ENCODE measurements at regions not wholly inside any gene's neighbourhood (a gene's known extent, or its start where the extent isn't known, plus 50 kb on each side); places are given as distances from the start of the nearest gene placed in this dataset.

- Histone ChIP-seq H3K9me3 (ENCODE audit: insufficient read depth, low read length) (no peaks in the 10 kb centered on the region), H3F3A (ENCODE audit: insufficient read depth) (no peaks in the 10 kb centered on the region), H3K27ac (ENCODE audit: low read depth, low read length) (no peak overlapping the region), H2AFZ (ENCODE audit: low read depth, low read length, severe bottlenecking) (no peak overlapping the region), H3K79me2 (ENCODE audit: insufficient read depth, low read length) (no peaks in the 10 kb centered on the region), H3K4me2 (ENCODE audit: low read depth, low read length, poor library complexity, severe bottlenecking) (no peak overlapping the region), H3K9me2 (replicated peaks; ENCODE audit: insufficient read depth, low read length) (no peaks in the 10 kb centered on the region), H4K20me1 (ENCODE audit: low read depth, low read length) (no peaks in the 10 kb centered on the region), H3K9ac (ENCODE audit: low read length) (no peak overlapping the region), H3K27me3 (ENCODE audit: low read length) (no peaks in the 10 kb centered on the region), H3K4me3 (ENCODE audit: insufficient read depth, low read length, poor library complexity, severe bottlenecking) (no peak overlapping the region), H3K36me3 (ENCODE audit: low read length) (no peaks in the 10 kb centered on the region)
- TF ChIP-seq, protein P1, sequence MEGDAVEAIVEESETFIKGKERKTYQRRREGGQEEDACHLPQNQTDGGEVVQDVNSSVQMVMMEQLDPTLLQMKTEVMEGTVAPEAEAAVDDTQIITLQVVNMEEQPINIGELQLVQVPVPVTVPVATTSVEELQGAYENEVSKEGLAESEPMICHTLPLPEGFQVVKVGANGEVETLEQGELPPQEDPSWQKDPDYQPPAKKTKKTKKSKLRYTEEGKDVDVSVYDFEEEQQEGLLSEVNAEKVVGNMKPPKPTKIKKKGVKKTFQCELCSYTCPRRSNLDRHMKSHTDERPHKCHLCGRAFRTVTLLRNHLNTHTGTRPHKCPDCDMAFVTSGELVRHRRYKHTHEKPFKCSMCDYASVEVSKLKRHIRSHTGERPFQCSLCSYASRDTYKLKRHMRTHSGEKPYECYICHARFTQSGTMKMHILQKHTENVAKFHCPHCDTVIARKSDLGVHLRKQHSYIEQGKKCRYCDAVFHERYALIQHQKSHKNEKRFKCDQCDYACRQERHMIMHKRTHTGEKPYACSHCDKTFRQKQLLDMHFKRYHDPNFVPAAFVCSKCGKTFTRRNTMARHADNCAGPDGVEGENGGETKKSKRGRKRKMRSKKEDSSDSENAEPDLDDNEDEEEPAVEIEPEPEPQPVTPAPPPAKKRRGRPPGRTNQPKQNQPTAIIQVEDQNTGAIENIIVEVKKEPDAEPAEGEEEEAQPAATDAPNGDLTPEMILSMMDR (IDR thresholded peaks at IDR 0.05; ENCODE audit: insufficient read depth, low read length, poor library complexity, severe bottlenecking), result peak; percentile 70
- TF ChIP-seq EZH2phosphoT487 (conservative IDR thresholded peaks at IDR 0.05; ENCODE audit: low read length), result no peak
These were observed 132.3 kb downstream of the SNAPC1 start for GRCh38 chr14:61894452-61895077.

GRCh38 chr14:61897300-61897699, 135.1 kb downstream of the SNAPC1 start:
- no peak overlapping the region for H2AFZ ChIP-seq (ENCODE audit: low read depth, low read length, severe bottlenecking)
- no peak overlapping the region for H3K4me3 ChIP-seq (ENCODE audit: insufficient read depth, low read length, poor library complexity, severe bottlenecking)
- H4K20me1 ChIP-seq (ENCODE audit: low read depth, low read length), result no peaks in the 10 kb centered on the region
- no peaks in the 10 kb centered on the region for H3K79me2 ChIP-seq (ENCODE audit: insufficient read depth, low read length)
- TF ChIP-seq, protein P1 (IDR thresholded peaks at IDR 0.05; ENCODE audit: insufficient read depth, low read length, poor library complexity, severe bottlenecking), result no peak
- no peak for TF ChIP-seq EZH2phosphoT487 (conservative IDR thresholded peaks at IDR 0.05; ENCODE audit: low read length)
- H3K27ac ChIP-seq (ENCODE audit: low read depth, low read length), result no peak overlapping the region
- H3K9me2 ChIP-seq (replicated peaks; ENCODE audit: insufficient read depth, low read length), result no peaks in the 10 kb centered on the region
- no peaks in the 10 kb centered on the region for H3K36me3 ChIP-seq (ENCODE audit: low read length)
- H3K9ac ChIP-seq (ENCODE audit: low read length), result no peak overlapping the region
- no peak overlapping the region for H3K4me2 ChIP-seq (ENCODE audit: low read depth, low read length, poor library complexity, severe bottlenecking)
- H3F3A ChIP-seq (ENCODE audit: insufficient read depth), result no peaks in the 10 kb centered on the region
- H3K9me3 ChIP-seq (ENCODE audit: insufficient read depth, low read length), result no peaks in the 10 kb centered on the region
- H3K27me3 ChIP-seq (ENCODE audit: low read length), result no peaks in the 10 kb centered on the region

DNA sequence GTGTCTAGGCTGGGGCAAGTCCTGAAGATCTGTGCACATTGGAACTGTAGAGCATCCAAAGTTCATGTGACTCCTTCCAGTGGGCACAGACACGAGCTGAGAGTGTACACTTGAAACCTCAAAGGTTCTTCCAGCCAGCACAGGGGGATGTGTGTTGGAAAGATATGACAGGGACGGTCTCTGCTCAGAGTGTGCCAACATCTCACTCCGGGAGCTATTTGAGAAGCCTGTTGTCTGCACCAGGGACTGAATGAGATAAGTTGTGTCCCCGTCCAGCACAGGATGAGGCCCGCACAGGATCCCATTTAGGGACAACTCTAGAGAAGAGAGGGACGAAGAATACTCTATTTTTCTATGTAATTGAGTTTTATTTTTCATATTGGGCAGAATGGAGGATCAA, 136.3 kb downstream of the SNAPC1 start:
- H3F3A ChIP-seq (ENCODE audit: insufficient read depth), result no peaks in the 10 kb centered on the region
- no peak overlapping the region for H3K4me2 ChIP-seq (ENCODE audit: low read depth, low read length, poor library complexity, severe bottlenecking)
- H3K27me3 ChIP-seq (ENCODE audit: low read length), result no peaks in the 10 kb centered on the region
- H3K4me3 ChIP-seq (ENCODE audit: insufficient read depth, low read length, poor library complexity, severe bottlenecking), result no peak overlapping the region
- no peaks in the 10 kb centered on the region for H3K9me2 ChIP-seq (replicated peaks; ENCODE audit: insufficient read depth, low read length)
- no peaks in the 10 kb centered on the region for H3K79me2 ChIP-seq (ENCODE audit: insufficient read depth, low read length)
- no peak for TF ChIP-seq EZH2phosphoT487 (conservative IDR thresholded peaks at IDR 0.05; ENCODE audit: low read length)
- TF ChIP-seq, protein P1 (IDR thresholded peaks at IDR 0.05; ENCODE audit: insufficient read depth, low read length, poor library complexity, severe bottlenecking), result no peak
- H3K27ac ChIP-seq (ENCODE audit: low read depth, low read length), result no peak overlapping the region
- no peaks in the 10 kb centered on the region for H4K20me1 ChIP-seq (ENCODE audit: low read depth, low read length)
- H2AFZ ChIP-seq (ENCODE audit: low read depth, low read length, severe bottlenecking), result no peak overlapping the region
- no peaks in the 10 kb centered on the region for H3K36me3 ChIP-seq (ENCODE audit: low read length)
- no peaks in the 10 kb centered on the region for H3K9me3 ChIP-seq (ENCODE audit: insufficient read depth, low read length)
- H3K9ac ChIP-seq (ENCODE audit: low read length), result no peak overlapping the region

Measured in SU-DHL-6 (cell line).